Endothelial cell of umbilical vein (primary cell): ENCODE measurements at regions not wholly inside any gene's neighbourhood (a gene's known extent, or its start where the extent isn't known, plus 50 kb on each side); places are given as distances from the start of the nearest gene placed in this dataset.

Experiments used
- BruUV-seq: library from RNA; stranded (reverse); fragments of 400-500 nt; replicated peaks from 2 replicates; lab custom pipeline; 2021; lab: Mats Ljungman, UMichigan
- CTCF ChIA-PET: fragments of 300-600, 350-600 bp; sonication (Branson Sonifier 250); formaldehyde crosslinking; loops from one replicate; lab custom pipeline; 2021; ENCODE audit warnings: antibody characterized with exemption, inconsistent platforms; lab: Charles Lee
- POLR2A ChIA-PET: fragments of 300-600, 350-600 bp; sonication (Branson Sonifier 250); formaldehyde crosslinking; loops from one replicate; lab custom pipeline; 2021; ENCODE audit warnings: antibody characterized with exemption, inconsistent platforms; lab: Charles Lee
- DNase-seq: peaks from one replicate; pipeline ENCODE4 v3.0.0-alpha.2; 2011; ENCODE audit warnings: low read depth, low spot score
- FAIRE-seq: peaks from 2 replicates; lab custom pipeline; 2011; peaks lifted over from hg19 to GRCh38; lab: Jason Lieb, UNC
- H2AFZ ChIP-seq: 2 replicates; pipeline ENCODE4 v1.6.0; 2012; ENCODE audit warnings: low read depth, low read length, control low read depth, inconsistent platforms
- H3K27ac ChIP-seq: 2 replicates; pipeline ENCODE4 v1.5.1; 2011; ENCODE audit warnings: low read depth, mild to moderate bottlenecking, control low read depth, low read length, moderate library complexity; ENCODE audit not compliant: insufficient read depth
- H3K27me3 ChIP-seq, 2 experiments: 2 replicates each; pipeline versions ENCODE4 v1.6.0 to v1.6.1; 2011; ENCODE audit warnings: low read length in 2 of 2, mixed read lengths in 1 of 2; ENCODE audit not compliant: control insufficient read depth in 2 of 2, insufficient read depth in 2 of 2
- H3K36me3 ChIP-seq, 2 experiments: 2 replicates in 1 of 2; 3 replicates in 1 of 2; pipeline ENCODE4 v1.5.1; 2011; ENCODE audit warnings: low read length in 2 of 2, mild to moderate bottlenecking in 1 of 2, moderate library complexity in 1 of 2; ENCODE audit not compliant: control insufficient read depth in 2 of 2, insufficient read depth in 2 of 2; ENCODE audit errors: extremely low read depth in 1 of 2
- H3K4me1 ChIP-seq: 3 replicates; pipeline ENCODE4 v1.5.1; 2011; ENCODE audit warnings: mild to moderate bottlenecking, low read length; ENCODE audit not compliant: control insufficient read depth, insufficient read depth; ENCODE audit errors: extremely low read depth
- H3K4me2 ChIP-seq: 2 replicates; pipeline ENCODE4 v1.6.1; 2011; ENCODE audit warnings: low read length, control low read depth, mixed read lengths; ENCODE audit not compliant: insufficient read depth
- H3K4me3 ChIP-seq, 3 experiments: fragments of 200-600 bp in 1 of 3; sonication (generic), shearing (Covaris generic) in 1 of 3; replicated peaks in 1 of 3; 2 replicates each; pipeline ENCODE4 v1.5.1; 2011 to 2016; ENCODE audit warnings: control low read depth in 3 of 3, low read length in 3 of 3, mild to moderate bottlenecking in 2 of 3, inconsistent platforms in 1 of 3, low read depth in 1 of 3, moderate library complexity in 1 of 3; ENCODE audit not compliant: insufficient read depth in 1 of 3
- H3K79me2 ChIP-seq: 2 replicates; pipeline ENCODE4 v1.6.0; 2012; ENCODE audit warnings: low read length, inconsistent platforms; ENCODE audit not compliant: control insufficient read depth, insufficient read depth
- H3K9ac ChIP-seq: replicated peaks from 2 replicates; pipeline ENCODE3; 2011; ENCODE audit warnings: low read length, control low read depth; ENCODE audit not compliant: insufficient read depth; ENCODE audit errors: extremely low read depth
- H3K9me1 ChIP-seq: replicated peaks from 3 replicates; pipeline ENCODE4 v1.6.0; 2011; ENCODE audit warnings: mild to moderate bottlenecking, low read length; ENCODE audit not compliant: control insufficient read depth, insufficient read depth; ENCODE audit errors: extremely low read depth
- H3K9me3 ChIP-seq: replicated peaks from 2 replicates; pipeline ENCODE4 v1.5.1; 2012; ENCODE audit warnings: low read length, inconsistent platforms; ENCODE audit not compliant: control insufficient read depth, insufficient read depth
- H4K20me1 ChIP-seq: replicated peaks from 2 replicates; pipeline ENCODE3; 2011; ENCODE audit warnings: mild to moderate bottlenecking, low read length; ENCODE audit not compliant: control insufficient read depth, insufficient read depth; ENCODE audit errors: extremely low read depth
- FOS ChIP-seq: IDR thresholded peaks from 2 replicates; pipeline ENCODE4 v1.6.1; 2011; ENCODE audit warnings: mild to moderate bottlenecking, low read length, moderate library complexity, borderline replicate concordance; ENCODE audit not compliant: insufficient read depth
- GATA2 ChIP-seq: IDR thresholded peaks from 2 replicates; pipeline ENCODE4 v1.7.0; 2011; ENCODE audit warnings: low read depth, mild to moderate bottlenecking, moderate library complexity, mixed read lengths, low read length; ENCODE audit not compliant: insufficient read length, insufficient read depth
- JUN ChIP-seq: IDR thresholded peaks from 2 replicates; pipeline ENCODE4 v1.6.1; 2011; ENCODE audit warnings: borderline replicate concordance, low read depth; ENCODE audit not compliant: insufficient read length, insufficient read depth
- MAX ChIP-seq: IDR thresholded peaks from 2 replicates; pipeline ENCODE4 v1.6.1; 2011; ENCODE audit not compliant: insufficient read depth, insufficient read length
- MYC ChIP-seq: IDR thresholded peaks from one replicate; pipeline ENCODE4 v1.6.1; 2011; ENCODE audit warnings: mild to moderate bottlenecking, low read depth, low read length
- POLR2A ChIP-seq: IDR thresholded peaks from 2 replicates; pipeline ENCODE4 v1.6.1; 2012; ENCODE audit warnings: low read depth, mild to moderate bottlenecking, control low read depth, low read length
- POLR2AphosphoS5 ChIP-seq: IDR thresholded peaks from 2 replicates; pipeline ENCODE4 v1.6.1; 2012; ENCODE audit warnings: low read depth, mild to moderate bottlenecking, control low read depth, low read length, moderate library complexity; ENCODE audit not compliant: insufficient read depth
- dilution Hi-C: fragments of 300-500 bp; cut with MboI; formaldehyde crosslinking; loops from one replicate; pipeline ENCODE4 v1.15.0; 2019; ENCODE audit warnings: low sequenced_read_pairs; ENCODE audit not compliant: extremely low pct_ligation_motif_present
- intact Hi-C: fragments of 100-400 bp; cut with micrococcal nuclease; formaldehyde crosslinking; loops from one replicate; pipeline ENCODE4 v1.10.0; 2022
- TF ChIP-seq, protein P1 (sequence below), 2 donors: IDR thresholded peaks; 1 replicate in 1 of 2; 2 replicates in 1 of 2; pipeline ENCODE4 v1.5.1; 2011; ENCODE audit warnings: low read length in 2 of 2, mild to moderate bottlenecking in 2 of 2, moderate library complexity in 2 of 2, control low read depth in 1 of 2, inconsistent platforms in 1 of 2, low read depth in 1 of 2; ENCODE audit not compliant: insufficient read depth in 1 of 2; ENCODE audit errors: extremely low read depth in 1 of 2

DNA sequence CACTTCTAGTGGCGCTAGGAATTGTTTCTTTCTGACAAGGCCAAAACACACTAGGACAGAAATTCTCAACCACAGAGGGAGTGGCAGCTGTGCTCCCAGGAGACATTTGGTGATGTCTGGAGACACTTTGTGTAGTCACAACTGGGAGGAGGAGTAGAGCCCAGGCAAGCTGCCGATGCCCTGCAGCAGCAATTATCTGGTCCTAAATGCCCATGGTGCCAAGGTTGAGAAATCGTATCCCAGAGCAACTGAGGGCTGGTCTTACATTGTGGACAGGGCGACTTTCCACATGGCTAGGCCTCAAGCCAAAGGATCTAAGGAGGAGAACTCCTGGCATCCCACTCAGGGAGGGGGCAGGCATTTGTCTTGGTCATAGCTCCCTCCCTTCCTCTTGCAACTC, 259.9 kb downstream of the GADD45G start:
- Histone ChIP-seq H3K4me3 (no peak overlapping the region), H3K9ac (no peak overlapping the region), H2AFZ (no peak overlapping the region), H3K36me3 (no peaks in the 10 kb centered on the region), H3K27me3 (peaks cover 0 to 2% of the 10 kb centered on the region in 2 experiments), H4K20me1 (no peaks in the 10 kb centered on the region), H3K27ac (no peak overlapping the region), H3K9me1 (no peaks in the 10 kb centered on the region), H3K4me2 (no peak overlapping the region), H3K79me2 (no peaks in the 10 kb centered on the region), H3K9me3 (no peaks in the 10 kb centered on the region), H3K4me1 (no peaks in the 10 kb centered on the region)
- ChIA-PET CTCF (interaction anchor here (1.1 kb wide), 1 partner anchor 18 kb away, joined by 3 read pairs; no protein-coding TSS in a partner anchor), POLR2A (no interaction called here)
- no peak for FAIRE-seq
- no TSS peak for BruUV-seq
- DNase-seq = no peak
- intact Hi-C loops (no loop called here), dilution Hi-C loops (no loop called here)
- TF ChIP-seq GATA2 (no peak), FOS (no peak), JUN (no peak), MAX (no peak), POLR2AphosphoS5 (no peak), POLR2A (no peak), MYC (no peak)
- TF ChIP-seq, protein P1, sequence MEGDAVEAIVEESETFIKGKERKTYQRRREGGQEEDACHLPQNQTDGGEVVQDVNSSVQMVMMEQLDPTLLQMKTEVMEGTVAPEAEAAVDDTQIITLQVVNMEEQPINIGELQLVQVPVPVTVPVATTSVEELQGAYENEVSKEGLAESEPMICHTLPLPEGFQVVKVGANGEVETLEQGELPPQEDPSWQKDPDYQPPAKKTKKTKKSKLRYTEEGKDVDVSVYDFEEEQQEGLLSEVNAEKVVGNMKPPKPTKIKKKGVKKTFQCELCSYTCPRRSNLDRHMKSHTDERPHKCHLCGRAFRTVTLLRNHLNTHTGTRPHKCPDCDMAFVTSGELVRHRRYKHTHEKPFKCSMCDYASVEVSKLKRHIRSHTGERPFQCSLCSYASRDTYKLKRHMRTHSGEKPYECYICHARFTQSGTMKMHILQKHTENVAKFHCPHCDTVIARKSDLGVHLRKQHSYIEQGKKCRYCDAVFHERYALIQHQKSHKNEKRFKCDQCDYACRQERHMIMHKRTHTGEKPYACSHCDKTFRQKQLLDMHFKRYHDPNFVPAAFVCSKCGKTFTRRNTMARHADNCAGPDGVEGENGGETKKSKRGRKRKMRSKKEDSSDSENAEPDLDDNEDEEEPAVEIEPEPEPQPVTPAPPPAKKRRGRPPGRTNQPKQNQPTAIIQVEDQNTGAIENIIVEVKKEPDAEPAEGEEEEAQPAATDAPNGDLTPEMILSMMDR (IDR thresholded peaks at IDR 0.05; ENCODE audit: extremely low read depth in 1 of 2, insufficient read depth in 1 of 2, low read depth in 1 of 2, low read length in 2 of 2) = no peak
